Trophoblast cell (in vitro differentiated cells and primary cell): ENCODE measurements at regions not wholly inside any gene's neighbourhood (a gene's known extent, or its start where the extent isn't known, plus 50 kb on each side); places are given as distances from the start of the nearest gene placed in this dataset.

Source experiments
- DNase-seq, 2 donors: peaks; one replicate each; pipeline ENCODE4 v3.0.0-alpha.2; 2016
- H2AFZ ChIP-seq: 2 replicates; pipeline ENCODE4 v1.6.1; 2013; ENCODE audit warnings: low read length, moderate library complexity, mild to moderate bottlenecking; ENCODE audit not compliant: insufficient read depth, poor library complexity
- H2AK5ac ChIP-seq: 2 replicates; pipeline ENCODE4 v1.6.1; 2013; ENCODE audit warnings: mild to moderate bottlenecking, low read length
- H2BK120ac ChIP-seq: 2 replicates; pipeline ENCODE4 v1.6.1; 2013; ENCODE audit warnings: low read length, mild to moderate bottlenecking, moderate library complexity; ENCODE audit not compliant: insufficient read depth, poor library complexity
- H2BK12ac ChIP-seq: 2 replicates; pipeline ENCODE4 v1.6.1; 2013; ENCODE audit warnings: mild to moderate bottlenecking, low read length, moderate library complexity
- H2BK5ac ChIP-seq: 2 replicates; pipeline ENCODE4 v1.6.1; 2013; ENCODE audit warnings: low read length, low read depth, moderate library complexity, mild to moderate bottlenecking; ENCODE audit not compliant: poor library complexity
- H3K14ac ChIP-seq: 2 replicates; pipeline ENCODE4 v1.6.1; 2013; ENCODE audit warnings: mild to moderate bottlenecking, low read length
- H3K18ac ChIP-seq: 2 replicates; pipeline ENCODE4 v1.6.1; 2013; ENCODE audit warnings: mild to moderate bottlenecking, low read length
- H3K23ac ChIP-seq: 2 replicates; pipeline ENCODE4 v1.6.1; 2013; ENCODE audit warnings: low read length
- H3K27ac ChIP-seq: 2 replicates; pipeline ENCODE4 v1.5.1; 2013; ENCODE audit warnings: low read depth, mild to moderate bottlenecking, inconsistent platforms, low read length, moderate library complexity
- H3K27me3 ChIP-seq: 2 replicates; pipeline ENCODE4 v1.6.1; 2013; ENCODE audit warnings: inconsistent platforms, mild to moderate bottlenecking, low read length, moderate library complexity; ENCODE audit not compliant: insufficient read depth
- H3K36me3 ChIP-seq, 2 experiments: 1 replicate in 1 of 2; 2 replicates in 1 of 2; pipeline ENCODE4 v1.6.1; 2013; ENCODE audit warnings: low read length in 2 of 2, mild to moderate bottlenecking in 2 of 2, moderate library complexity in 1 of 2; ENCODE audit not compliant: insufficient read depth in 2 of 2, control insufficient read depth in 1 of 2
- H3K4ac ChIP-seq: 2 replicates; pipeline ENCODE4 v1.6.1; 2013; ENCODE audit warnings: low read depth, mild to moderate bottlenecking, low read length, moderate library complexity
- H3K4me1 ChIP-seq, 2 experiments: 1 replicate in 1 of 2; 2 replicates in 1 of 2; pipeline ENCODE4 v1.6.1; 2013; ENCODE audit warnings: low read length in 2 of 2, mild to moderate bottlenecking in 2 of 2, moderate library complexity in 1 of 2; ENCODE audit not compliant: insufficient read depth in 2 of 2, control insufficient read depth in 1 of 2
- H3K4me2 ChIP-seq: 2 replicates; pipeline ENCODE4 v1.6.1; 2013; ENCODE audit warnings: inconsistent platforms, mild to moderate bottlenecking, low read length, moderate library complexity
- H3K4me3 ChIP-seq: 2 replicates; pipeline ENCODE4 v1.5.1; 2013; ENCODE audit warnings: mild to moderate bottlenecking, low read depth, low read length, inconsistent platforms
- H3K79me1 ChIP-seq: one replicate; pipeline ENCODE4 v1.6.1; 2013; ENCODE audit warnings: low read length
- H3K79me2 ChIP-seq: 2 replicates; pipeline ENCODE4 v1.6.1; 2013; ENCODE audit warnings: low read length, mild to moderate bottlenecking; ENCODE audit not compliant: control insufficient read depth, insufficient read depth, poor library complexity
- H3K9ac ChIP-seq: 2 replicates; pipeline ENCODE4 v1.6.1; 2013; ENCODE audit warnings: mild to moderate bottlenecking, low read length
- H3K9me3 ChIP-seq: 2 replicates; pipeline ENCODE4 v1.6.1; 2013; ENCODE audit warnings: low read depth, mild to moderate bottlenecking, control low read depth, inconsistent platforms, low read length; ENCODE audit not compliant: insufficient read depth
- H4K12ac ChIP-seq: 2 replicates; pipeline ENCODE4 v1.6.1; 2013; ENCODE audit warnings: low read depth, mild to moderate bottlenecking, low read length, moderate library complexity
- H4K8ac ChIP-seq: 2 replicates; pipeline ENCODE4 v1.6.1; 2013; ENCODE audit warnings: low read depth, mild to moderate bottlenecking, low read length, moderate library complexity
- H4K91ac ChIP-seq: one replicate; pipeline ENCODE4 v1.6.1; 2013; ENCODE audit warnings: low read depth, mild to moderate bottlenecking, low read length, moderate library complexity
- WGBS: extraction: QIAGEN DNeasy Blood & Tissue Kit; methylation state at CpG from one replicate; pipeline ENCODE4 v1.1.7; 2013; ENCODE audit warnings: missing lambda C conversion rate; ENCODE audit not compliant: insufficient read length, insufficient coverage; ENCODE audit errors: extremely low coverage; 5-methylcytosine and 5-hydroxymethylcytosine counted together

DNA sequence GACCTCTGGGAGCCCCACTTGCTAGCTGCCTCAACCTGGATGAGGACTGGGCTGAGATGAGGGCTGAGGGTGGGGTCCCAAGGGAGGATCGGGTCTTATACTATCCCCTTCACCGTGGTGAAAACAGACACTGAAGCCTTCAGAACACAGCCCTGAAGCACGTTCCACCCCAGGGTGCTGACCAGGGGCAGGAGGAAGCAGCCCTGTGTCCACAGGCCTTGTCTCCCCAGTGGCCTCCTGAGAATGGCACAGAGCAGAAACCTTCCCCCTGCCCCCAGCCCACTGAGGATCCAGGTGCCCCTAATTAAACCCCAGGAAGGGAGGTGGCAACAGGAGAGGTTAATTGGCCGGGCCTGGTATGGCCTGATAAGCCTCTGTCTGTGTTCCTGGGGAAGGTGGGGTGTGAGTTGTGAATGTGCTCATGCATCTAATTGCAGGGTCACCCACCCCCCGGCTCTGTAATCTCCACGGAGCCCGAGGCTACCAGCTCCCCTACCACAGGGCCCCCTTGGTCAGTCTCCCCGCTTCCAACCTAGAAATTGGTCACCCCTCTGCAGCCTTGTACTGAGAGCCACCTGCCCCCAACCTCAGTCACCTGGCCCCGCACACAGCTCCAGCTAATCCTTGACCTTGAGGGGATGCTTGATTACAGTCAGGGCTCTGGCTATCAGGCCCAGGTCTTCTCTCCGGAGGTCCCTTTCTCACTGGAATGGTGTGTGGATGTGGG lies 159.0 kb upstream of the UNC5B start:
- no peak overlapping the region for H4K8ac ChIP-seq
- no peak overlapping the region for H3K4me3 ChIP-seq
- no peak overlapping the region for H3K14ac ChIP-seq
- no peaks in the 10 kb centered on the region for H3K27me3 ChIP-seq
- H2BK120ac ChIP-seq: no peak overlapping the region
- H3K18ac ChIP-seq: no peak overlapping the region
- no peak overlapping the region for H2BK5ac ChIP-seq
- no peak overlapping the region for H3K4ac ChIP-seq
- H3K9ac ChIP-seq: no peak overlapping the region
- H2AK5ac ChIP-seq: no peak overlapping the region
- no peak overlapping the region for H3K4me2 ChIP-seq
- no peak overlapping the region for H2AFZ ChIP-seq
- H3K9me3 ChIP-seq: no peaks in the 10 kb centered on the region
- H4K12ac ChIP-seq: no peak overlapping the region
- no peak overlapping the region for H4K91ac ChIP-seq
- H3K36me3 ChIP-seq: no peaks in the 10 kb centered on the region
- no peaks in the 10 kb centered on the region for H3K79me2 ChIP-seq
- no peak overlapping the region for H3K23ac ChIP-seq
- no peak overlapping the region for H2BK12ac ChIP-seq
- H3K27ac ChIP-seq: no peak overlapping the region
- no peak for DNase-seq
- WGBS: no CpG with 5 or more reads among the region's 10 CpGs
- no peaks in the 10 kb centered on the region for H3K4me1 ChIP-seq
- no peaks in the 10 kb centered on the region for H3K79me1 ChIP-seq

DNA sequence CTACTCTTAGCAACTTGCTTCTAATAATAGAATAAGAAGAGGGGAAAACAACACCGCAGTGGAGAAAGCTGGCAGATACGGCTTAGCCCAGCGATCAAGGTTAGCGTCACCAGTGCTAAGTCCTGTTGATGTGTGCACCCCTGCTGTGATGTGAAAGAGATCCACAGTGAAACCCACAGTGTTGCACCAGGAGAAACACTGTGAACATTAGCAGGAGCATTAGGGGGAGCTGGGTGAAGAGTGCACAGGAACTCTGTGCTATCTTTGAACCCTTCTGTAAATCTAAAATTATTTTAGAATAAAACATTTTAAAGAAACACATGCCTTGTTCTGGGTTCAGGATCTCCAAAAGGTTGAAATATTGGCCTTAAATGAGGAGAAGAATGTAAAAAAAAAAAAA lies 154.1 kb upstream of the UNC5B start:
- Histone ChIP-seq H4K91ac (no peak overlapping the region), H4K8ac (no peak overlapping the region), H3K27me3 (no peaks in the 10 kb centered on the region), H3K14ac (no peak overlapping the region), H3K9ac (no peak overlapping the region), H3K4me1 (no peaks in the 10 kb centered on the region), H3K79me1 (no peaks in the 10 kb centered on the region), H3K4me2 (no peak overlapping the region), H2AK5ac (no peak overlapping the region), H3K36me3 (no peaks in the 10 kb centered on the region), H3K79me2 (no peaks in the 10 kb centered on the region), H3K27ac (no peak overlapping the region), H3K4ac (no peak overlapping the region), H3K18ac (no peak overlapping the region), H3K9me3 (peaks cover 1% of the 10 kb centered on the region), H4K12ac (no peak overlapping the region), H2BK120ac (no peak overlapping the region), H2BK12ac (no peak overlapping the region), H2AFZ (no peak overlapping the region), H2BK5ac (no peak overlapping the region), H3K23ac (no peak overlapping the region), H3K4me3 (no peak overlapping the region)
- no peak for DNase-seq
- no CpG with 5 or more reads among the region's 4 CpGs for WGBS

DNA sequence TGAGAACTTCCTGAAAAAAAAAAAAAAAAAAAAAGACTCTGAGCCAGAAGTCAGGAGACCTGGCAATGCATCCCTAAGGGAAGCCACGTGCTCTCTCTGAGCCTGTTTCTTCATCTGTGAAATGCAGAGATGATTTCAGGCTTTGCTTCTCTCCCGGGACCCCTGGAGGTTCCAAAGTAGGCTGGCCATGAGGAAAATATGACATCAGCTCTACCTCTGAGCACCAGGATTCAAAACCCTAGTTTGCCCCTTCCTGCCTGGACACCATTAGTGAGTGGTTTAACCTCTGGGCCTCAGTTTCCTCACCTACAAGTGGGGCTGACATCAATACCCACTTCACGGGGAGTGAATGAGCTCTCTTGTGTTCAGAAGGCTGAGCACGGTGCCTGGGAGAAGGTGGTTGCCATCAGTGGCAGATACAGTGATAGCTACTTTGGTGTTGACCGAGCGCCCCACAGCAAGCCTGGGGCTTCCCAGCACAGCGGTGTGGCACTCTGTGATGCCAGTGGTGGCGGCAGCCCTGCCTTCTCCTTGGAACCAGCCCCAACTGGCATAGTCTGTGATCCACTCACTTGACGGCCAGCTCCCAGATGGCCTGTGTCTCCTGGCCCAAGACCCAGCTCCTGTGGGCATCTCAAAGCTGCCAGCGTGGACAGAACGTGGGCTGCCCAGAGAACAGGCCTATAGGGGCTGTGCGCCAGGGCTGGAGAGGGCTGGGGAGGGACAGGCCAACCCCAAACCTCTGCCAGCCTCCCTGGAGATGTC lies 153.1 kb upstream of the UNC5B start:
- H3K4me1 ChIP-seq: no peaks in the 10 kb centered on the region
- no peaks in the 10 kb centered on the region for H3K79me1 ChIP-seq
- peaks cover 1% of the 10 kb centered on the region for H3K9me3 ChIP-seq
- H2BK12ac ChIP-seq: no peak overlapping the region
- H3K4me2 ChIP-seq: no peak overlapping the region
- H3K36me3 ChIP-seq: no peaks in the 10 kb centered on the region
- H3K18ac ChIP-seq: no peak overlapping the region
- no peaks in the 10 kb centered on the region for H3K27me3 ChIP-seq
- H3K27ac ChIP-seq: no peak overlapping the region
- WGBS: no CpG with 5 or more reads among the region's 12 CpGs
- no peak overlapping the region for H4K8ac ChIP-seq
- no peak overlapping the region for H4K12ac ChIP-seq
- H2BK5ac ChIP-seq: no peak overlapping the region
- no peak overlapping the region for H3K14ac ChIP-seq
- H2AK5ac ChIP-seq: no peak overlapping the region
- H2AFZ ChIP-seq: no peak overlapping the region
- H3K4ac ChIP-seq: no peak overlapping the region
- peak overlapping the region; percentile 34 for H3K4me3 ChIP-seq
- no peak overlapping the region for H3K9ac ChIP-seq
- no peaks in the 10 kb centered on the region for H3K79me2 ChIP-seq
- DNase-seq: no peak
- H3K23ac ChIP-seq: no peak overlapping the region
- H4K91ac ChIP-seq: no peak overlapping the region
- no peak overlapping the region for H2BK120ac ChIP-seq

DNA sequence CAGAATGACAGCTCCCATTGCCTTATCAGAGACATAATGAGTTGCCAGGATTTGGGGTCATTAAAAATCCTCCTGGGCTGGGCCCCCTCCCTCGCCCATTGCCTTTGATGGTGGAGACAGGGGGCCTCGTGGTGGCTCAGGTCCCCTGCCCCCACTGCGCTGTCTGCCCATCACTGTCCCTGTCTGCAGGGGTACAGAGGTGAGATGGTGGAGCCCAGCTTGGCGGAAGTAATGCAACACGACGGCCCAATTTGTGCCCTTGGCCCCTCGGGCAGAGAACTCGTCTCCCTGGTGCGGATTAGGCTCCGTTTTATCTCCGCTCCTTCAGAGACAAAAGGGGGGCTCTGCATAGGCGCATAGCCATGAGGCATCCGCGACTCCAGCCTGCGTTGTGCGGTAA lies 152.4 kb upstream of the UNC5B start:
- Histone ChIP-seq H2AK5ac (no peak overlapping the region), H4K91ac (no peak overlapping the region), H2AFZ (no peak overlapping the region), H3K4me3 (no peak overlapping the region), H2BK120ac (no peak overlapping the region), H4K8ac (no peak overlapping the region), H3K79me1 (no peaks in the 10 kb centered on the region), H4K12ac (no peak overlapping the region), H3K14ac (no peak overlapping the region), H3K27me3 (no peaks in the 10 kb centered on the region), H3K79me2 (no peaks in the 10 kb centered on the region), H3K4me1 (no peaks in the 10 kb centered on the region), H3K18ac (no peak overlapping the region), H3K9me3 (peaks cover 1% of the 10 kb centered on the region), H2BK5ac (no peak overlapping the region), H3K27ac (no peak overlapping the region), H3K4me2 (no peak overlapping the region), H3K23ac (no peak overlapping the region), H3K4ac (no peak overlapping the region), H3K9ac (no peak overlapping the region), H2BK12ac (no peak overlapping the region), H3K36me3 (no peaks in the 10 kb centered on the region)
- WGBS: no CpG with 5 or more reads among the region's 16 CpGs
- no peak for DNase-seq
